Neural cell (in vitro differentiated cells): ENCODE measurements at regions not wholly inside any gene's neighbourhood (a gene's known extent, or its start where the extent isn't known, plus 50 kb on each side); places are given as distances from the start of the nearest gene placed in this dataset.

Experiments
- H2AFZ ChIP-seq: fragments of 200-600, 300-800 bp; sonication (generic), shearing (Covaris generic); 2 replicates; pipeline ENCODE4 v1.6.0; 2014; ENCODE audit warnings: low read depth, mild to moderate bottlenecking, antibody characterized with exemption, low read length, moderate library complexity
- H3F3A ChIP-seq: fragments of 200-600 bp; shearing (Covaris generic); 2 replicates; pipeline ENCODE4 v1.6.1; 2016; ENCODE audit warnings: mild to moderate bottlenecking, moderate library complexity, mixed read lengths, antibody characterized with exemption, low read length; ENCODE audit not compliant: insufficient read depth, poor library complexity, severe bottlenecking
- H3K27ac ChIP-seq: fragments of 200-600, 300-800 bp; sonication (generic), shearing (Covaris generic); 2 replicates; pipeline ENCODE4 v1.5.1; 2014; ENCODE audit warnings: mild to moderate bottlenecking, low read length, moderate library complexity
- H3K27me3 ChIP-seq: fragments of 300-800, 200-600 bp; sonication (generic), shearing (Covaris generic); 2 replicates; pipeline ENCODE4 v1.6.0; 2014; ENCODE audit warnings: mild to moderate bottlenecking, low read depth, low read length, moderate library complexity; ENCODE audit not compliant: insufficient read depth
- H3K36me3 ChIP-seq: fragments of 300-800, 200-600 bp; sonication (generic), shearing (Covaris generic); 2 replicates; pipeline ENCODE4 v1.5.1; 2014; ENCODE audit warnings: mild to moderate bottlenecking, antibody characterized with exemption, low read length, moderate library complexity; ENCODE audit not compliant: insufficient read depth
- H3K4me2 ChIP-seq: fragments of 300-800, 200-600 bp; sonication (generic), shearing (Covaris generic); 2 replicates; pipeline ENCODE4 v1.6.0; 2014; ENCODE audit warnings: mild to moderate bottlenecking, low read length
- H3K4me3 ChIP-seq: fragments of 300-800, 200-600 bp; sonication (generic), shearing (Covaris generic); 2 replicates; pipeline ENCODE4 v1.5.1; 2014; ENCODE audit warnings: mild to moderate bottlenecking, low read length, moderate library complexity
- H3K79me2 ChIP-seq: fragments of 200-600 bp; shearing (Covaris generic); replicated peaks from 2 replicates; pipeline ENCODE4 v1.6.0; 2014; ENCODE audit warnings: mild to moderate bottlenecking, low read length, moderate library complexity; ENCODE audit not compliant: insufficient read depth
- H3K9ac ChIP-seq: fragments of 300-800, 200-600 bp; sonication (generic), shearing (Covaris generic); 2 replicates; pipeline ENCODE4 v1.6.1; 2016; ENCODE audit warnings: mild to moderate bottlenecking, low read length, mixed read lengths
- H3K9me2 ChIP-seq: fragments of 200-600 bp; shearing (Covaris generic); 2 replicates; pipeline ENCODE4 v1.6.1; 2016; ENCODE audit warnings: mild to moderate bottlenecking, low read length, mixed read lengths; ENCODE audit not compliant: insufficient read depth
- H3K9me3 ChIP-seq: fragments of 200-600, 300-800 bp; sonication (generic), shearing (Covaris generic); 2 replicates; pipeline ENCODE4 v1.6.1; 2016; ENCODE audit warnings: mild to moderate bottlenecking, mixed run types, low read length, moderate library complexity, mixed read lengths
- H4K20me1 ChIP-seq: fragments of 200-600 bp; shearing (Covaris generic); 2 replicates; pipeline ENCODE4 v1.6.1; 2016; ENCODE audit warnings: mild to moderate bottlenecking, mixed run types; ENCODE audit not compliant: insufficient read depth
- EP300 ChIP-seq: fragments of 450-650 bp; conservative IDR thresholded peaks from 2 replicates; pipeline ENCODE4 v1.6.1; 2014; ENCODE audit warnings: antibody characterized with exemption, mild to moderate bottlenecking, moderate library complexity; ENCODE audit not compliant: poor library complexity, severe bottlenecking
- EZH2 ChIP-seq: fragments of 200-600, 300-800 bp; shearing (Covaris generic), sonication (generic); IDR thresholded peaks from 2 replicates; pipeline ENCODE4 v1.6.1; 2014; ENCODE audit warnings: antibody characterized with exemption, low read length, borderline replicate concordance, mild to moderate bottlenecking; ENCODE audit not compliant: insufficient read depth, poor library complexity, severe bottlenecking
- MXI1 ChIP-seq: fragments of 450-650 bp; conservative IDR thresholded peaks from 2 replicates; pipeline ENCODE4 v1.6.1; 2014; ENCODE audit warnings: antibody characterized with exemption, mild to moderate bottlenecking; ENCODE audit not compliant: poor library complexity, severe bottlenecking
- POLR2AphosphoS5 ChIP-seq: IDR thresholded peaks from 2 replicates; pipeline ENCODE4 v1.6.1; 2012
- RAD21 ChIP-seq: fragments of 450-650 bp; conservative IDR thresholded peaks from 2 replicates; pipeline ENCODE4 v1.6.1; 2014; ENCODE audit warnings: antibody characterized with exemption, mild to moderate bottlenecking, moderate library complexity
- SMC3 ChIP-seq: fragments of 450-650 bp; conservative IDR thresholded peaks from 2 replicates; pipeline ENCODE4 v1.6.1; 2014; ENCODE audit warnings: antibody characterized with exemption, mild to moderate bottlenecking, moderate library complexity; ENCODE audit not compliant: poor library complexity
- TAF1 ChIP-seq: IDR thresholded peaks from 2 replicates; pipeline ENCODE4 v1.6.1; 2012; ENCODE audit warnings: low read depth
- TF ChIP-seq, protein P1 (sequence below): fragments of 450-650 bp; IDR thresholded peaks from 2 replicates; pipeline ENCODE4 v1.5.1; 2014; ENCODE audit warnings: antibody characterized with exemption, mild to moderate bottlenecking, moderate library complexity; ENCODE audit not compliant: poor library complexity, severe bottlenecking
- TF ChIP-seq, protein P2 (sequence below): IDR thresholded peaks from 2 replicates; pipeline ENCODE4 v1.6.1; 2012; ENCODE audit warnings: borderline replicate concordance

DNA sequence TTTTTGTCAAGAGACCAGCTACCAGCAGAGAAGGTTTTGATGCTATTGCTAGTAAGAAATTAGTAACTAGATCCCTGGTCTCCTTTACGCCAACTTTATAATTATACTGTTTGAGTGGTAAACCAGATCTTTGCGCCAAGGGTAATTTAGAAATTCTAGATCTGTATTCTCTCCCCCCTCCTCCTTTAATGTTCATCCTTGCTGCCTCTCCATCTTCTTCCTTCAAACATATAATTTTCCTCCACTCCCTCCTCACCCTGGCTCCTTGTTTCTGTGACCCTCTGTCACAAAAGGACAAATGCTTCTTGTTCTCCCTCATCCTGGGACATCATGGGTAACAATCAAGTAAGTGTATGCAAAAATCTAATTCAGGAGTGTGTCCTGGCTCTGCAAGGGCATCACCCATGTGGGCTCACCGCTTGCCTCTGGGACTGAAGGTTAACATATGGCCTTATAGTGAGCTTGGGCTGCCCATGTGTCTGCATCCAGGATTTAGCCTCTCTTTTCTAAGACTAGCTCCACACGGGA, 121.2 kb downstream of the BAMBI start:
- TF ChIP-seq, protein P1, sequence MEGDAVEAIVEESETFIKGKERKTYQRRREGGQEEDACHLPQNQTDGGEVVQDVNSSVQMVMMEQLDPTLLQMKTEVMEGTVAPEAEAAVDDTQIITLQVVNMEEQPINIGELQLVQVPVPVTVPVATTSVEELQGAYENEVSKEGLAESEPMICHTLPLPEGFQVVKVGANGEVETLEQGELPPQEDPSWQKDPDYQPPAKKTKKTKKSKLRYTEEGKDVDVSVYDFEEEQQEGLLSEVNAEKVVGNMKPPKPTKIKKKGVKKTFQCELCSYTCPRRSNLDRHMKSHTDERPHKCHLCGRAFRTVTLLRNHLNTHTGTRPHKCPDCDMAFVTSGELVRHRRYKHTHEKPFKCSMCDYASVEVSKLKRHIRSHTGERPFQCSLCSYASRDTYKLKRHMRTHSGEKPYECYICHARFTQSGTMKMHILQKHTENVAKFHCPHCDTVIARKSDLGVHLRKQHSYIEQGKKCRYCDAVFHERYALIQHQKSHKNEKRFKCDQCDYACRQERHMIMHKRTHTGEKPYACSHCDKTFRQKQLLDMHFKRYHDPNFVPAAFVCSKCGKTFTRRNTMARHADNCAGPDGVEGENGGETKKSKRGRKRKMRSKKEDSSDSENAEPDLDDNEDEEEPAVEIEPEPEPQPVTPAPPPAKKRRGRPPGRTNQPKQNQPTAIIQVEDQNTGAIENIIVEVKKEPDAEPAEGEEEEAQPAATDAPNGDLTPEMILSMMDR, result no peak
- no peak for TF ChIP-seq EP300
- no peak for TF ChIP-seq POLR2AphosphoS5
- TF ChIP-seq RAD21, result no peak
- TF ChIP-seq, protein P2, sequence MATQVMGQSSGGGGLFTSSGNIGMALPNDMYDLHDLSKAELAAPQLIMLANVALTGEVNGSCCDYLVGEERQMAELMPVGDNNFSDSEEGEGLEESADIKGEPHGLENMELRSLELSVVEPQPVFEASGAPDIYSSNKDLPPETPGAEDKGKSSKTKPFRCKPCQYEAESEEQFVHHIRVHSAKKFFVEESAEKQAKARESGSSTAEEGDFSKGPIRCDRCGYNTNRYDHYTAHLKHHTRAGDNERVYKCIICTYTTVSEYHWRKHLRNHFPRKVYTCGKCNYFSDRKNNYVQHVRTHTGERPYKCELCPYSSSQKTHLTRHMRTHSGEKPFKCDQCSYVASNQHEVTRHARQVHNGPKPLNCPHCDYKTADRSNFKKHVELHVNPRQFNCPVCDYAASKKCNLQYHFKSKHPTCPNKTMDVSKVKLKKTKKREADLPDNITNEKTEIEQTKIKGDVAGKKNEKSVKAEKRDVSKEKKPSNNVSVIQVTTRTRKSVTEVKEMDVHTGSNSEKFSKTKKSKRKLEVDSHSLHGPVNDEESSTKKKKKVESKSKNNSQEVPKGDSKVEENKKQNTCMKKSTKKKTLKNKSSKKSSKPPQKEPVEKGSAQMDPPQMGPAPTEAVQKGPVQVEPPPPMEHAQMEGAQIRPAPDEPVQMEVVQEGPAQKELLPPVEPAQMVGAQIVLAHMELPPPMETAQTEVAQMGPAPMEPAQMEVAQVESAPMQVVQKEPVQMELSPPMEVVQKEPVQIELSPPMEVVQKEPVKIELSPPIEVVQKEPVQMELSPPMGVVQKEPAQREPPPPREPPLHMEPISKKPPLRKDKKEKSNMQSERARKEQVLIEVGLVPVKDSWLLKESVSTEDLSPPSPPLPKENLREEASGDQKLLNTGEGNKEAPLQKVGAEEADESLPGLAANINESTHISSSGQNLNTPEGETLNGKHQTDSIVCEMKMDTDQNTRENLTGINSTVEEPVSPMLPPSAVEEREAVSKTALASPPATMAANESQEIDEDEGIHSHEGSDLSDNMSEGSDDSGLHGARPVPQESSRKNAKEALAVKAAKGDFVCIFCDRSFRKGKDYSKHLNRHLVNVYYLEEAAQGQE, result no peak
- no peak for TF ChIP-seq MXI1
- no peak for TF ChIP-seq SMC3
- TF ChIP-seq EZH2, result no peak
- no peak for TF ChIP-seq TAF1
- Histone ChIP-seq H3K9me2 (no peaks in the 10 kb centered on the region), H3K27ac (no peak overlapping the region), H3K9ac (no peak overlapping the region), H3K9me3 (no peaks in the 10 kb centered on the region), H3K4me3 (no peak overlapping the region), H2AFZ (no peak overlapping the region), H3K79me2 (no peaks in the 10 kb centered on the region), H4K20me1 (no peaks in the 10 kb centered on the region), H3K4me2 (no peak overlapping the region), H3F3A (no peaks in the 10 kb centered on the region), H3K27me3 (no peaks in the 10 kb centered on the region), H3K36me3 (no peaks in the 10 kb centered on the region)

DNA sequence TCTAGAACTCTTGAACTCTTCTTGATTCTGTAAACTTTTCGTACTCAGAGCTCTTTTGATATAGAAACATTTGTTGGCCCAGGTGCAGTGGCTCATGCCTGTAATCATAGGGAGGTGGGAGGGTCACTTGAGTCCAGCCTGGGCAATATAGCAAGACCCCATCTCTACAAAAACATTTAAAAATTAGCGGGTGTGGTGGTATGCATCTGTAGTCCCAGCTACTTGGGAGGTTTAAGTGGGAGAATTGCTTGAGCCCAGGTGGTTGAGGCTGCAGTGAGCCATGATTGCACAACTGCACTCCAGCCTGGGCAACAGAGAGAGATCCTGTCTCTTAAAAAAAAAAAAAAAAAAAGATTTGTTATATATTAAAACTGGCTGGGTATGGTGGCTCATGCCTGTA, 121.6 kb downstream of the BAMBI start:
- H3K4me3 ChIP-seq, result no peak overlapping the region
- no peaks in the 10 kb centered on the region for H3K9me3 ChIP-seq
- H3K27ac ChIP-seq, result no peak overlapping the region
- H3K9ac ChIP-seq, result no peak overlapping the region
- TF ChIP-seq, protein P2, result no peak
- TF ChIP-seq MXI1 (no peak), RAD21 (no peak), POLR2AphosphoS5 (no peak), TAF1 (no peak), EP300 (no peak), EZH2 (no peak), SMC3 (no peak)
- TF ChIP-seq, protein P1, result no peak
- H3K27me3 ChIP-seq, result no peaks in the 10 kb centered on the region
- H3K9me2 ChIP-seq, result no peaks in the 10 kb centered on the region
- no peak overlapping the region for H3K4me2 ChIP-seq
- H3K36me3 ChIP-seq, result no peaks in the 10 kb centered on the region
- H4K20me1 ChIP-seq, result no peaks in the 10 kb centered on the region
- H3K79me2 ChIP-seq, result no peaks in the 10 kb centered on the region
- H2AFZ ChIP-seq, result no peak overlapping the region
- H3F3A ChIP-seq, result no peaks in the 10 kb centered on the region
